ENCODE measurements at regions not wholly inside any gene's neighbourhood (a gene's known extent, or its start where the extent isn't known, plus 50 kb on each side); places are given as distances from the start of the nearest gene placed in this dataset.

GRCh38 chr7:81234896-81235295 lies 316.0 kb upstream of the SEMA3C start:
- CTCF ChIA-PET: no interaction called here
- Mint-ChIP-seq H3K36me3 (ENCODE audit: insufficient read depth, unreplicated experiment) (no peaks in the 10 kb centered on the region), H3K27me3 (ENCODE audit: unreplicated experiment) (no peaks in the 10 kb centered on the region), H3K4me1 (ENCODE audit: low read depth, unreplicated experiment) (no peaks in the 10 kb centered on the region), H3K9me3 (ENCODE audit: low read depth, unreplicated experiment) (no peaks in the 10 kb centered on the region), H3K4me3 (ENCODE audit: low read depth, unreplicated experiment) (no peak overlapping the region), H3K27ac (ENCODE audit: unreplicated experiment) (no peak overlapping the region)
- no TSS peak for BruUV-seq (replicated peaks)
- no peak for TF ChIP-seq CTCF (IDR thresholded peaks at IDR 0.05; ENCODE audit: unreplicated experiment)
- DNase-seq: no peak
- intact Hi-C loops (cut with micrococcal nuclease; ENCODE audit: unreplicated experiment): no loop called here

DNA sequence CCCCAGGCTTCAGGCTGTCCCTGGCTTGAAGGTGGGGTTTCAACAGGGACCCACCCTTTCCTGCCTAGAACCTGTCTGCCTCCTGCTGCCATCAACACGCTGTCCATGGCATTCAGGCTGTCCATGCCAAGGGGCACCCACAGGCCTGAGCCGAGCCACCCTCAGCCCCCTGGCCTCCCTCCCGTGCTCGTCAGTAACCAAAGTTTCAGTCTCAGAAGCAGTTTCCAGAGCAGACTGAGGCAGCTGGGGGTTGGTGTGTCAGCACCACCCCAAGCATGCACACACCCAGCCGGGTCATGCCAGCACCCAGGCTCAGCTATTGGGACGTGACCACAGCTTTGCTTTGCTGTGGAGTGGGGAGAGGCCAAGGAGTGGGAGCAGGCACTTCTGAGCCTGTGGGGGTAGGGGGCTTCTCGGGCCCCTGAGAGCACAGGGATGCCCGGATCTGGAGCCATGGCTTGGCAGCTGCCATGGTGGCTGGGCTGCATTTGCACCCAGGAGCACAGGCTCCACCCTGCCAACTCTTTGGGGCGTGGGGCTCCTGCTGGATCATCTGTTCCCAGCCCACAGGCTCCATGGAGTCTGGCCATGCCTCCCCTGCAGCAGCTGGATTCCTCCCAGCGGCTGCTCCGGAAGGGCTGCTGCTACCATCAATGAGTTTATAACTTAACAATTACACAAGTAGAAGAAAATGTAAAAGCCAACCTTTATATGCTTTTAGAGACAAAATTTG lies 314.5 kb upstream of the SEMA3C start:
- Mint-ChIP-seq H3K4me3 (ENCODE audit: low read depth, unreplicated experiment) (no peak overlapping the region), H3K27ac (ENCODE audit: unreplicated experiment) (no peak overlapping the region), H3K4me1 (ENCODE audit: low read depth, unreplicated experiment) (no peaks in the 10 kb centered on the region), H3K36me3 (ENCODE audit: insufficient read depth, unreplicated experiment) (no peaks in the 10 kb centered on the region), H3K27me3 (ENCODE audit: unreplicated experiment) (no peaks in the 10 kb centered on the region), H3K9me3 (ENCODE audit: low read depth, unreplicated experiment) (no peaks in the 10 kb centered on the region)
- intact Hi-C loops (cut with micrococcal nuclease; ENCODE audit: unreplicated experiment): no loop called here
- BruUV-seq (replicated peaks): no TSS peak
- no peak for TF ChIP-seq CTCF (IDR thresholded peaks at IDR 0.05; ENCODE audit: unreplicated experiment)
- CTCF ChIA-PET: no interaction called here
- DNase-seq: no peak

DNA sequence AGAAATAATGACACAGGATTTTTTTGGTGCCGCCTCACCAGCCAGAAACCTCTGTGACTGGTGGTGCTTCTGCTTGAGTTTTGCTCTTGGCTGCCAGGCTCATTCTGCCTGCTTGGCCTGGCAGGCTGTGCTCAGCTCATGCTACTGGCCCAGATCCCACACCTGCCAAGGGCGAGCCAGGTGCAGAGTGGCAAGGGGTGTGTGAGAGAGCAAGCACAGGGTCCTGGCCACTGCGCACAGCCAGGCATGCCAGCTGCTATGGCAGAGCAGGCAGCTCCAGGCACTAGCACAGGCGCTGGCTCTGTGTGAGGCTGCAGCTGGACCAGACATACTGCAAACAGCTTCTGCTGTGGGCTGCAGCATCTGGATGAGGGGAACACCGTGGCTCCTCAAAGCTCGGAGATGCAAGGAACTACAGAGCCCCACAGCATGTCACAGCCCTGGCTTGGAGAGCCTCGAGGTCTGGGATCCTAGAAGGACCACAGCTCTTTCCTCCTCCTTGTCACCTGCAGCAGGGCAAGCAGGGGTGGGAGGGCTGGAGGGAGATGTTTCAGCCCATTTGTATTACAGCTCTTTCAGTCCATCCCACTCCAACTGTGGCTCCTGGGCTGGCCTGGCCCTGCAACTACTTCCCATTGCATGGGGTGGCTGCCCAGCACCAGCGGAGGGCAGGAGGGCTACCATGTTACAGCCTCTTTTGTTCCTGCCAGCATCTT lies 313.4 kb upstream of the SEMA3C start:
- H3K9me3 Mint-ChIP-seq (ENCODE audit: low read depth, unreplicated experiment): no peaks in the 10 kb centered on the region
- no peaks in the 10 kb centered on the region for H3K36me3 Mint-ChIP-seq (ENCODE audit: insufficient read depth, unreplicated experiment)
- intact Hi-C loops (cut with micrococcal nuclease; ENCODE audit: unreplicated experiment): no loop called here
- DNase-seq: no peak
- no peaks in the 10 kb centered on the region for H3K4me1 Mint-ChIP-seq (ENCODE audit: low read depth, unreplicated experiment)
- no TSS peak for BruUV-seq (replicated peaks)
- CTCF ChIA-PET: no interaction called here
- no peak for TF ChIP-seq CTCF (IDR thresholded peaks at IDR 0.05; ENCODE audit: unreplicated experiment)
- H3K27me3 Mint-ChIP-seq (ENCODE audit: unreplicated experiment): no peaks in the 10 kb centered on the region
- no peak overlapping the region for H3K27ac Mint-ChIP-seq (ENCODE audit: unreplicated experiment)
- H3K4me3 Mint-ChIP-seq (ENCODE audit: low read depth, unreplicated experiment): no peak overlapping the region

DNA sequence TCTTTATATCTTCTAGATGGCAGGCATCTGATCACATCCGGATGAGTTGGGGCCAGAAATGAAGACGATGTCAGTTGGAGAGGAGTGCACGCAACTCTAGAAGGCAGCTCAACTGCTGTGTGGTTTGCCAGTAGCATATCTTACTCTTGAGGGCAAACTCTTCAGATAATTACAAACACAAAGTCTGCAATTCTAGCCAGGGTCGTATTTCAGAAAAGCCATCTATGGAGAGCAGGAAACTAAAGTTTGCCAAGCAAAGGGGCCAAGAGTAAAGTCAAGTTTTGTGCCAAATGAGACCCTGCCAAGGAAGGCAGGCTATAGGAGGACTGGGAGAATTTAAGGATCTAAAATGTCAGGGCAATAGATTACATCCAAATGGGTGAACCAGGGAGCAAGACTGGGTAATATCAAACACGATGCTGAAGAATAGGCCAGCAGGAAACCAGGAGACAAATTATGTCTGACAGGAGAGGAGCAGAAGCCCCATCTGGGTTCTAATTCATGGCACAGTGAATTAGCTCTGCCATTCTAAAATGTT lies 312.5 kb upstream of the SEMA3C start:
- Mint-ChIP-seq H3K9me3 (ENCODE audit: low read depth, unreplicated experiment) (no peaks in the 10 kb centered on the region), H3K4me3 (ENCODE audit: low read depth, unreplicated experiment) (no peak overlapping the region), H3K27ac (ENCODE audit: unreplicated experiment) (no peak overlapping the region), H3K36me3 (ENCODE audit: insufficient read depth, unreplicated experiment) (no peaks in the 10 kb centered on the region), H3K27me3 (ENCODE audit: unreplicated experiment) (no peaks in the 10 kb centered on the region), H3K4me1 (ENCODE audit: low read depth, unreplicated experiment) (no peaks in the 10 kb centered on the region)
- no TSS peak for BruUV-seq (replicated peaks)
- intact Hi-C loops (cut with micrococcal nuclease; ENCODE audit: unreplicated experiment): no loop called here
- TF ChIP-seq CTCF (IDR thresholded peaks at IDR 0.05; ENCODE audit: unreplicated experiment): no peak
- DNase-seq: no peak
- CTCF ChIA-PET: no interaction called here

Data from Calu3 (cell line).